ENCODE measurements at regions not wholly inside any gene's neighbourhood (a gene's known extent, or its start where the extent isn't known, plus 50 kb on each side); places are given as distances from the start of the nearest gene placed in this dataset.
"Not testable (repeated sequence)": the region's sequence is repeated elsewhere in the genome, so short reads cannot be mapped to it uniquely, and the experiment has no call there.

DNA sequence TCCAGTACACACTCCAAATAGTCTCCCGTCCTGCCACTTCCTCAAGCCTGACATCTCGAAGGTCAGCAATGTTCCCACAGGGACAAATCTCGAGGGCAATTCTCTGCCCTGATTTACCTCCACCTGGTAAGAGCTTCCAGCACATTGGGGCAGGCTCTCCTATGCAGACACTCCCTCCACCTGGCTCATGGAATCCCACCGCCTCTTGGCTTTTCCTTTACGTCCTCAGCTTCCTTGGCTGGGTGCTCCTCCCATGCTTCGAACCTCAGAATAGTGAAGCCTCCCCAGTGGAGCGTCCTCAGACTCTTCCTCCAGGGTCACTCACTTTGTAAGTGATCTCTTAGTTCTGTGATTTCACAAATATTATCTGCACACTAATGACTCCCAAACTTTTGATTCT is 205.2 kb upstream of the ECI2 start:
- Histone ChIP-seq H3K4me3 (ENCODE audit: severe bottlenecking) (no peak overlapping the region), H3K27ac (ENCODE audit: poor library complexity, severe bottlenecking) (no peak overlapping the region), H3K9me3 (ENCODE audit: severe bottlenecking) (no peaks in the 10 kb centered on the region), H3K4me1 (ENCODE audit: insufficient read depth, poor library complexity, severe bottlenecking) (no peaks in the 10 kb centered on the region), H3K36me3 (ENCODE audit: low read depth) (no peaks in the 10 kb centered on the region), H3K27me3 (ENCODE audit: insufficient read depth, poor library complexity, severe bottlenecking) (no peaks in the 10 kb centered on the region)
- no peak for DNase-seq (ENCODE audit: low spot score)
- ATAC-seq (ENCODE audit: low read depth): no peak
- TF ChIP-seq, protein P1, sequence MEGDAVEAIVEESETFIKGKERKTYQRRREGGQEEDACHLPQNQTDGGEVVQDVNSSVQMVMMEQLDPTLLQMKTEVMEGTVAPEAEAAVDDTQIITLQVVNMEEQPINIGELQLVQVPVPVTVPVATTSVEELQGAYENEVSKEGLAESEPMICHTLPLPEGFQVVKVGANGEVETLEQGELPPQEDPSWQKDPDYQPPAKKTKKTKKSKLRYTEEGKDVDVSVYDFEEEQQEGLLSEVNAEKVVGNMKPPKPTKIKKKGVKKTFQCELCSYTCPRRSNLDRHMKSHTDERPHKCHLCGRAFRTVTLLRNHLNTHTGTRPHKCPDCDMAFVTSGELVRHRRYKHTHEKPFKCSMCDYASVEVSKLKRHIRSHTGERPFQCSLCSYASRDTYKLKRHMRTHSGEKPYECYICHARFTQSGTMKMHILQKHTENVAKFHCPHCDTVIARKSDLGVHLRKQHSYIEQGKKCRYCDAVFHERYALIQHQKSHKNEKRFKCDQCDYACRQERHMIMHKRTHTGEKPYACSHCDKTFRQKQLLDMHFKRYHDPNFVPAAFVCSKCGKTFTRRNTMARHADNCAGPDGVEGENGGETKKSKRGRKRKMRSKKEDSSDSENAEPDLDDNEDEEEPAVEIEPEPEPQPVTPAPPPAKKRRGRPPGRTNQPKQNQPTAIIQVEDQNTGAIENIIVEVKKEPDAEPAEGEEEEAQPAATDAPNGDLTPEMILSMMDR (IDR thresholded peaks at IDR 0.05; ENCODE audit: poor library complexity, severe bottlenecking): no peak

DNA sequence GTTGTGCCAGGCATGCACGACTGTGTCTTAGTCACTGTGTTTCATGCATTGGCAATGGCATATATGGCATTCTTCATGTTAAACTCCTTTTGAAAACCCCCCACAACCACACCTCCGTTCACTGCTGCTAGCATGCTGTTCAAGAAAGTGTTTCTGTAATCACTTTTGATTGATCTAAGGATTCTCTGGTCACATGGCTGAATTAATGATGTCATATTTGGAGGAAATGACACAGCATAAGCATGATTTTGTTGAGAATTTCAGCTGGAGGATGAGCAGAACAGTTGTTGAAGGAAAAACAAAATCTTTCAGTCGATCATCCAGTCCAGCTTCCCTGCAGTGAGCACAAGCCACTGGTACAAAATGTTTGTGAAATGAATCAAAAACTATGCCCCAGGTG is 203.5 kb upstream of the ECI2 start:
- H3K36me3 ChIP-seq (ENCODE audit: low read depth): no peaks in the 10 kb centered on the region
- ATAC-seq (ENCODE audit: low read depth) (no peak), DNase-seq (ENCODE audit: low spot score) (no peak)
- H3K9me3 ChIP-seq (ENCODE audit: severe bottlenecking): no peaks in the 10 kb centered on the region
- no peak overlapping the region for H3K27ac ChIP-seq (ENCODE audit: poor library complexity, severe bottlenecking)
- H3K4me3 ChIP-seq (ENCODE audit: severe bottlenecking): no peak overlapping the region
- H3K27me3 ChIP-seq (ENCODE audit: insufficient read depth, poor library complexity, severe bottlenecking): no peaks in the 10 kb centered on the region
- H3K4me1 ChIP-seq (ENCODE audit: insufficient read depth, poor library complexity, severe bottlenecking): no peaks in the 10 kb centered on the region
- TF ChIP-seq, protein P1 (IDR thresholded peaks at IDR 0.05; ENCODE audit: poor library complexity, severe bottlenecking): no peak

DNA sequence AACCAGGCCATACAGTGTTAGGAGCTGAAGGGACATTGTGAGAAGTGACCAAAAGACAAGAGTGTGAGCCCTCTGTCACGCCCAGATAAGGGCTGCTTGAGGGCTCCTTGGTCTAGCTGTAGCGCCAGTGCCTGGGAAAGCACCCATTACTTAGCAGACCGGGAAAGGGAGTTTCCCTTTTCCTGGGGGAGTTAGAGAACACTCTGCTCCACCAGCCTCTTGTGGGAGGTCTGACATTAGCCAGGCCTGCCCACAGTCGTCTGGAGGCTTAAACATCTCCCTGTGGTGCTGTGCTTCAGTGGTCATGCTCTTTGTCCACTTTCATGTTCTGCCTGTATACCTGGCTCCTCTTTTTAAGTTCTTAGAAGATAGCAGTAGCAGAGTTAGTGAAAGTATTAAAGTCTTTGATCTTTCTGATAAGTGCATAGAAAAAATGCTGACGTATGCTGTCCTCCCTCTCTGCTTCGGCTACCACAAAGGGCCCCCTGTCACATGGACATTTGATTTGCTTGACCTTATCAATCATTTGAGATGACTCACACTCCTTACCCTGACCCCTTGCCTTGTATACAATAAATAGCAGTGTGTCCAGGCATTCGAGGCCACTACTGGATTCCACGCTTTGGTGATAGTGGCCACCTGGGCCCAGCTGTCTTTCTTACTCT is 201.5 kb upstream of the ECI2 start:
- Histone ChIP-seq H3K4me1 (ENCODE audit: insufficient read depth, poor library complexity, severe bottlenecking) (no peaks in the 10 kb centered on the region), H3K36me3 (ENCODE audit: low read depth) (no peaks in the 10 kb centered on the region), H3K27ac (ENCODE audit: poor library complexity, severe bottlenecking) (no peak overlapping the region), H3K4me3 (ENCODE audit: severe bottlenecking) (no peak overlapping the region), H3K27me3 (ENCODE audit: insufficient read depth, poor library complexity, severe bottlenecking) (no peaks in the 10 kb centered on the region), H3K9me3 (ENCODE audit: severe bottlenecking) (no peaks in the 10 kb centered on the region)
- TF ChIP-seq, protein P1 (IDR thresholded peaks at IDR 0.05; ENCODE audit: poor library complexity, severe bottlenecking): no peak
- no peak for DNase-seq (ENCODE audit: low spot score)
- no peak for ATAC-seq (ENCODE audit: low read depth)

DNA sequence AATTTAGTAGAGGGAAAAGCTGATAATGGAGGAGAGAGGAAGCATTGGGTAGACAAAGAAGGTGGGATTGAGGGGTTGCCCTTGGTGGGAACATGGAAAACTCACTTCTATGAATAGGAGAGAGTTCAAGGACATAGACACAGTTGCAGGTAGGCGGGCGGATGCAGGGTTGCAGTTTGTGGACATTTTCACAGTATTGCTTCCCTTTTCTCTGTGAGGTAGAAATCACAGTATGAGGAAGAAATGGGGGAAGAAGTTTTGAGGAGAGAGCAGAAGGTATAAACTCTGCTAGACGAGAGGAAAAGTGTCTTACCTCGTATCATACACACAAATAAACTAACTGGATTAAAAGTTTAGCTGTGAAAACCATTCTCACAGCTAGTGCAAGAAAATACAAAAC is 200.7 kb upstream of the ECI2 start:
- no peaks in the 10 kb centered on the region for H3K4me1 ChIP-seq (ENCODE audit: insufficient read depth, poor library complexity, severe bottlenecking)
- ATAC-seq (ENCODE audit: low read depth): no peak
- TF ChIP-seq, protein P1 (IDR thresholded peaks at IDR 0.05; ENCODE audit: poor library complexity, severe bottlenecking): no peak
- H3K4me3 ChIP-seq (ENCODE audit: severe bottlenecking): no peak overlapping the region
- H3K27me3 ChIP-seq (ENCODE audit: insufficient read depth, poor library complexity, severe bottlenecking): no peaks in the 10 kb centered on the region
- no peaks in the 10 kb centered on the region for H3K9me3 ChIP-seq (ENCODE audit: severe bottlenecking)
- no peak overlapping the region for H3K27ac ChIP-seq (ENCODE audit: poor library complexity, severe bottlenecking)
- DNase-seq (ENCODE audit: low spot score): no peak
- H3K36me3 ChIP-seq (ENCODE audit: low read depth): no peaks in the 10 kb centered on the region

DNA sequence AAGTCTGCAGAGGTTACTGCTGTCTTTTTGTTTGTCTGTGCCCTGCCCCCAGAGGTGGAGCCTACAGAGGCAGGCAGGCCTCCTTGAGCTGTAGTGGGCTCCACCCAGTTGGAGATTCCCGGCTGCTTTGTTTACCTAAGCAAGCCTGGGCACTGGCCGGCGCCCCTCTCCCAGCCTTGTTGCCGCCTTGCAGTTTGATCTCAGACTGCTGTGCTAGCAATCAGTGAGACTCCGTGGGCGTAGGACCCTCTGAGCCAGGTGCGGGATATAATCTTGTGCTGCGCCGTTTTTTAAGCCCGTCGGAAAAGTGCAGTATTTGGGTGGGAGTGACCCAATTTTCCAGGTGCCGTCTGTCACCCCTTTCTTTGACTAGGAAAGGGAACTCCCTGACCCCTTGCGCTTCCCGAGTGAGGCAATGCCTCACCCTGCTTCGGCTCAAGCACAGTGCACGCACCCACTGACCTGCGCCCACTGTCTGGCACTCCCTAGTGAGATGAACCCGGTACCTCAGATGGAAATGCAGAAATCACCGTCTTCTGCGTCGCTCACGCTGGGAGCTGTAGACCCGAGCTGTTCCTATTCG is 198.9 kb upstream of the ECI2 start:
- not testable (repeated sequence) for H3K27ac ChIP-seq (ENCODE audit: poor library complexity, severe bottlenecking); H3K4me1 ChIP-seq (ENCODE audit: insufficient read depth, poor library complexity, severe bottlenecking); DNase-seq (ENCODE audit: low spot score); H3K36me3 ChIP-seq (ENCODE audit: low read depth); ATAC-seq (ENCODE audit: low read depth); H3K4me3 ChIP-seq (ENCODE audit: severe bottlenecking); H3K9me3 ChIP-seq (ENCODE audit: severe bottlenecking); H3K27me3 ChIP-seq (ENCODE audit: insufficient read depth, poor library complexity, severe bottlenecking)

Measured in RWPE2 (cell line).